NCI-H1105 treated with DMSO at 0.1 percent for 48 hours (cell line): ENCODE measurements at regions not wholly inside any gene's neighbourhood (a gene's known extent, or its start where the extent isn't known, plus 50 kb on each side); places are given as distances from the start of the nearest gene placed in this dataset.
"Not testable (repeated sequence)": the region's sequence is repeated elsewhere in the genome, so short reads cannot be mapped to it uniquely, and the experiment has no call there.

ENCODE experiments used
- DNase-seq: peaks from one replicate; lab custom pipeline; 2025; lab: John Stamatoyannopoulos, UW

DNA sequence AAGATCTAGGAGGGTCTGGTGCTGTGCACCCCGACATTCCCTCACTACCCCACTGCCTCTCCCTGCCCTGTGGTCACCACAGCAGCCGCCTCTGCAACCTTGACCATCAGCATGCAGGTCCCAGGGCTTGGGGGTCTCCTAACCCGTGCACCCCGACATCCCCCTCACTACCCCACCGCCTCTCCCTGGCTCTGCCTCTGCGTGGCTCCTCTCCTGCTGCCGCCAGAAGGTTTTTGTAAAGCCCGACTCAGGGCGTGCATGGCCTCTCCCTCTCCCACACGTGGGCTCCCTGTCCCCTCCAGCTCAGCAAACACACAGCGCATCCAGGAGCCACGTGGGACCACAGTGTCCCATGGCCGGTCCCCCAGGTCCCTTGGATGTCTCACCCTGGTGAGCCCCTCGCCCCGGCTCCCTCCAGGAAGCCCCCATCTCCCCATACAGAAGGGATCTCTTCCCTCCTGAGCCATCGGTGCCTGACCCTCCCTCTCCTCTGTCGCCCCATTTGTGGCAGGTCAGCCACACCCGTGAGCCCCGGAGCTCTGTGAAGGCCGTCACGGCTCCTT is 112.5 kb upstream of the LPCAT1 start:
- not testable (repeated sequence) for DNase-seq

- not testable (repeated sequence) for DNase-seq
Measured at GRCh38 chr5:1635477-1635876, 111.7 kb upstream of the LPCAT1 start.

GRCh38 chr5:1634337-1634661 is 110.5 kb upstream of the LPCAT1 start:
- no peak for DNase-seq

- DNase-seq = peak; percentile 86
Measured at GRCh38 chr5:1633605-1634336, 110.0 kb upstream of the LPCAT1 start.

GRCh38 chr5:1631004-1631403 is 107.2 kb upstream of the LPCAT1 start:
- DNase-seq = not testable (repeated sequence)

GRCh38 chr5:1626397-1626796 is 102.6 kb upstream of the LPCAT1 start:
- not testable (repeated sequence) for DNase-seq

DNA sequence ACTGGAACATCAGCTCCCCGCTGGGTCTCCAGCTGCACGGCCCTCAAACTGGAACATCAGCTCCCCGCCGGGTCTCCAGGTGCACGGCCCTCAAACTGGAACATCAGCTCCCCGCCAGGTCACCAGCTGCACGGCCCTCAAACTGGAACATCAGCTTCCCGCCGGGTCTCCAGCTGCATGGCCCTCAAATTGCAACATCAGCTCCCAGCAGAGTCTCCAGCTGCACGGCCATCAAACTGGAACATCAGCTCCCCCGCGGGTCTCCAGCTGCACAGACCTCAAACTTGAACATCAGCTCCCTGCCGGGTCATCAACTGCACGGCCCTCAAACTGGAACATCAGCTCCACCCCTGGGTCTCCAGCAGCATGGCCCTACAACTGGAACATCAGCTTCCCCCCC is 95.8 kb upstream of the LPCAT1 start:
- DNase-seq = not testable (repeated sequence)

GRCh38 chr5:1618296-1618865 is 94.6 kb upstream of the LPCAT1 start:
- DNase-seq = not testable (repeated sequence)

- not testable (repeated sequence) for DNase-seq
Measured at GRCh38 chr5:1617236-1617755, 93.5 kb upstream of the LPCAT1 start.

- DNase-seq = not testable (repeated sequence)
Measured at GRCh38 chr5:1613515-1613914, 89.8 kb upstream of the LPCAT1 start.

- not testable (repeated sequence) for DNase-seq
Measured at GRCh38 chr5:1610526-1610925, 86.8 kb upstream of the LPCAT1 start.

GRCh38 chr5:1609111-1609510 is 85.4 kb upstream of the LPCAT1 start:
- DNase-seq = not testable (repeated sequence)

GRCh38 chr5:1608336-1608735 is 84.6 kb upstream of the LPCAT1 start:
- not testable (repeated sequence) for DNase-seq

GRCh38 chr5:1606951-1607350 is 83.2 kb upstream of the LPCAT1 start:
- DNase-seq = not testable (repeated sequence)

GRCh38 chr5:1603916-1604315 is 80.2 kb upstream of the LPCAT1 start:
- peak; percentile 93 for DNase-seq

- peak; percentile 35 for DNase-seq
Measured at GRCh38 chr5:1601565-1601964, 77.8 kb upstream of the LPCAT1 start.

DNA sequence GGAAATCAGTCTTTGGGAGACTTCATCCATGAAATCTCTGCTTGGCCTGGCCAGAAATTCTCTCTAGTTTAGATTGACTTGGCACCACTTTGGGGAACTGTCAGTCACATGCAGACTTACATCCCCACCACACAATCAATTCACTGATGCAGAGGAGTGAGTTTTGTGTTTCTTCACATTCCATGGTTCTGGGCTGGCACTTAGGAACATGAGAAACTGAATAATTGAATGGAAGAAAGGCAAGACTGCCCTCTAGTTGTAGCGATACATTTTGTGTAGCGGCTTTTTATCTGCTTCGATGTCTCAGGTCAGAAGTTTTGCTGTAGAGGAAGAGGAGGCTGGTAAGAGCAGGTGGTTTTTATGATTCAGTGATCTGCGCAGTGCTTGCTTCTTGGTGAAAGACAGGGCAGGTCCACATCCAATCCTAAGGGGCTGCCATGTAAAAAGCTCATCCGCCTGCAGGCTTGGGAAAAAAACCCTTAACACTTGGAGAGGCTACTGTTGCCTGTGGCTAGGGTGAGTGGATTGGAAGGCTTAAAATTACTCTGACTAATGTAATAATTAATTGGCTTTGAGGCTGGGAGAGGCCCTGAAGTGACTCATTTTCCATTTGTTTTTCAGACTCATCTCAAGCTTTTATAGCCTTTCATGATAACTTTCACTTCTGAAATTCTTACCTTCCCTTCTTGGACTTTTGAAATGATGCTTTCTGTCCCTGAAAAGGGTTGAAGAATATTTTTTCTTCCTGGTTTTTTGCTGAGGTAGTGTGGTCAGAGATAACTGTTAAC is 75.4 kb upstream of the LPCAT1 start:
- DNase-seq = not testable (repeated sequence)

DNA sequence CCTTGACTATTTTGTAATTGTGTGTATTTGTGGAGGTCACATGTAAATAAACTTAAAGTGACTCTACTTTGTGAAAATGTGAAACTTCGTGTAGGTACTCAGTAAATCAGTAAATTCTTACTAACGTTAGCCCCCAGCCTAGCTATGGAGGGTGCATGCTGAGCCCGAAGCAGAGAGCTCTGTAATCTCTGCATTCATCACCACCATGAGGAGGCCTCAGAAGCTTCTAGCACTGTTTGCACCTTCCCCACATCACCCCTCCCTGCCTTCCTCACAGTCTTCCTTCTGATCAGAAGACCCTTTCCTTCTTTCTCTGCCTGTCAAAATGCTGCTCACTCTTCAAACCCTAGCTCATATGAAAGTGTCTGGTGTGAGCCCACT is 73.3 kb upstream of the LPCAT1 start:
- DNase-seq = not testable (repeated sequence)

- DNase-seq = not testable (repeated sequence)
Measured at GRCh38 chr5:1596462-1597092, 72.8 kb upstream of the LPCAT1 start.

GRCh38 chr5:1594357-1595106 is 70.8 kb upstream of the LPCAT1 start:
- DNase-seq = no peak

- no peak for DNase-seq
Measured at GRCh38 chr5:1593903-1594356, 70.2 kb upstream of the LPCAT1 start.
